Large intestine (tissue), 3 donors: ENCODE measurements at regions not wholly inside any gene's neighbourhood (a gene's known extent, or its start where the extent isn't known, plus 50 kb on each side); places are given as distances from the start of the nearest gene placed in this dataset.

Source experiments
- DNase-seq, 2 donors: peaks; one replicate each; pipeline versions ENCODE4 v3.0.0 to v3.0.0-alpha.2; 2013
- H3K27ac ChIP-seq: one replicate; pipeline ENCODE4 v1.5.1; 2013; ENCODE audit warnings: low read length
- H3K27me3 ChIP-seq: 2 replicates; pipeline ENCODE4 v1.6.1; 2013; ENCODE audit warnings: low read length; ENCODE audit not compliant: control insufficient read depth, insufficient read depth
- H3K36me3 ChIP-seq: 2 replicates; pipeline ENCODE4 v1.6.1; 2013; ENCODE audit warnings: low read length; ENCODE audit not compliant: control insufficient read depth, insufficient read depth
- H3K4me1 ChIP-seq: one replicate; pipeline ENCODE4 v1.6.1; 2013; ENCODE audit warnings: low read length; ENCODE audit not compliant: control insufficient read depth, insufficient read depth
- H3K4me3 ChIP-seq: one replicate; pipeline ENCODE4 v1.5.1; 2013; ENCODE audit warnings: low read length
- H3K9me3 ChIP-seq: one replicate; pipeline ENCODE4 v1.6.1; 2013; ENCODE audit warnings: mild to moderate bottlenecking, low read depth, low read length, moderate library complexity; ENCODE audit not compliant: control insufficient read depth
- WGBS: methylation state at CpG from one replicate; pipeline ENCODE4 v1.1.5; 2013; ENCODE audit warnings: low lambda C conversion rate; ENCODE audit not compliant: insufficient coverage; 5-methylcytosine and 5-hydroxymethylcytosine counted together

GRCh38 chr18:39886136-39886535, 2068.9 kb upstream of the PIK3C3 start:
- Histone ChIP-seq H3K27me3 (no peaks in the 10 kb centered on the region), H3K4me1 (no peaks in the 10 kb centered on the region), H3K9me3 (no peaks in the 10 kb centered on the region), H3K27ac (no peak overlapping the region), H3K4me3 (no peak overlapping the region), H3K36me3 (no peaks in the 10 kb centered on the region)
- WGBS: no CpG with 5 or more reads among the region's 1 CpG
- no peak for DNase-seq

GRCh38 chr18:39872651-39873050, 2082.4 kb upstream of the PIK3C3 start:
- no peak for DNase-seq
- no peaks in the 10 kb centered on the region for H3K36me3 ChIP-seq
- H3K27me3 ChIP-seq: no peaks in the 10 kb centered on the region
- H3K4me3 ChIP-seq: no peak overlapping the region
- no peaks in the 10 kb centered on the region for H3K4me1 ChIP-seq
- no peaks in the 10 kb centered on the region for H3K9me3 ChIP-seq
- no peak overlapping the region for H3K27ac ChIP-seq
- no CpG with 5 or more reads among the region's 1 CpG for WGBS

GRCh38 chr18:39871961-39872360, 2083.1 kb upstream of the PIK3C3 start:
- H3K27ac ChIP-seq: no peak overlapping the region
- no peaks in the 10 kb centered on the region for H3K36me3 ChIP-seq
- H3K27me3 ChIP-seq: no peaks in the 10 kb centered on the region
- H3K4me3 ChIP-seq: no peak overlapping the region
- H3K4me1 ChIP-seq: no peaks in the 10 kb centered on the region
- no peak for DNase-seq
- no peaks in the 10 kb centered on the region for H3K9me3 ChIP-seq
- WGBS: no CpG with 5 or more reads among the region's 3 CpGs

- 100% methylated on average over 1 of the region's 3 CpGs for WGBS
- DNase-seq: no peak
- H3K27me3 ChIP-seq: no peaks in the 10 kb centered on the region
- H3K36me3 ChIP-seq: no peaks in the 10 kb centered on the region
- H3K4me1 ChIP-seq: no peaks in the 10 kb centered on the region
- H3K9me3 ChIP-seq: no peaks in the 10 kb centered on the region
- no peak overlapping the region for H3K4me3 ChIP-seq
- no peak overlapping the region for H3K27ac ChIP-seq
These were observed 2084.4 kb upstream of the PIK3C3 start for GRCh38 chr18:39870591-39870990.

GRCh38 chr18:39863916-39864315, 2091.1 kb upstream of the PIK3C3 start:
- Histone ChIP-seq H3K36me3 (no peaks in the 10 kb centered on the region), H3K9me3 (no peaks in the 10 kb centered on the region), H3K4me1 (no peaks in the 10 kb centered on the region), H3K27me3 (no peaks in the 10 kb centered on the region), H3K4me3 (no peak overlapping the region), H3K27ac (no peak overlapping the region)
- WGBS: 60% methylated on average over 1 of the region's 2 CpGs
- DNase-seq: no peak

- H3K27ac ChIP-seq: no peak overlapping the region
- no peak for DNase-seq
- H3K36me3 ChIP-seq: no peaks in the 10 kb centered on the region
- WGBS: no CpG with 5 or more reads among the region's 2 CpGs
- no peak overlapping the region for H3K4me3 ChIP-seq
- no peaks in the 10 kb centered on the region for H3K4me1 ChIP-seq
- H3K9me3 ChIP-seq: no peaks in the 10 kb centered on the region
- H3K27me3 ChIP-seq: no peaks in the 10 kb centered on the region
These were observed 2092.7 kb upstream of the PIK3C3 start for GRCh38 chr18:39862341-39862740.

- no peak for DNase-seq
- Histone ChIP-seq H3K27ac (no peak overlapping the region), H3K9me3 (no peaks in the 10 kb centered on the region), H3K27me3 (no peaks in the 10 kb centered on the region), H3K36me3 (no peaks in the 10 kb centered on the region), H3K4me3 (no peak overlapping the region), H3K4me1 (no peaks in the 10 kb centered on the region)
- 90% methylated on average over 1 of the region's 3 CpGs for WGBS
These were observed 2100.7 kb upstream of the PIK3C3 start for GRCh38 chr18:39854291-39854690.

- no peaks in the 10 kb centered on the region for H3K9me3 ChIP-seq
- H3K27ac ChIP-seq: no peak overlapping the region
- H3K4me1 ChIP-seq: no peaks in the 10 kb centered on the region
- H3K36me3 ChIP-seq: no peaks in the 10 kb centered on the region
- H3K4me3 ChIP-seq: no peak overlapping the region
- DNase-seq: peak in 1 of 2 donors; percentile 23
- peaks cover 6% of the 10 kb centered on the region for H3K27me3 ChIP-seq
- WGBS: 100% methylated on average over 1 of the region's 5 CpGs
These were observed 2108.8 kb upstream of the PIK3C3 start for GRCh38 chr18:39846265-39846664.

- H3K36me3 ChIP-seq: no peaks in the 10 kb centered on the region
- no peak overlapping the region for H3K4me3 ChIP-seq
- WGBS: 100% methylated on average over 1 of the region's 1 CpG
- H3K27me3 ChIP-seq: peaks cover 6% of the 10 kb centered on the region
- no peak overlapping the region for H3K27ac ChIP-seq
- DNase-seq: no peak
- peaks cover 6% of the 10 kb centered on the region for H3K4me1 ChIP-seq
- H3K9me3 ChIP-seq: no peaks in the 10 kb centered on the region
These were observed 2109.4 kb upstream of the PIK3C3 start for GRCh38 chr18:39845631-39846030.

- H3K4me3 ChIP-seq: no peak overlapping the region
- WGBS: 80% methylated on average over 1 of the region's 2 CpGs
- H3K9me3 ChIP-seq: no peaks in the 10 kb centered on the region
- H3K27ac ChIP-seq: no peak overlapping the region
- H3K27me3 ChIP-seq: peaks cover 6% of the 10 kb centered on the region
- H3K36me3 ChIP-seq: no peaks in the 10 kb centered on the region
- DNase-seq: no peak
- H3K4me1 ChIP-seq: peaks cover 8% of the 10 kb centered on the region
These were observed 2109.9 kb upstream of the PIK3C3 start for GRCh38 chr18:39845106-39845505.

GRCh38 chr18:39843546-39843945, 2111.5 kb upstream of the PIK3C3 start:
- peaks cover 6% of the 10 kb centered on the region for H3K27me3 ChIP-seq
- H3K9me3 ChIP-seq: no peaks in the 10 kb centered on the region
- peaks cover 8% of the 10 kb centered on the region for H3K4me1 ChIP-seq
- H3K4me3 ChIP-seq: no peak overlapping the region
- H3K27ac ChIP-seq: no peak overlapping the region
- no CpG with 5 or more reads among the region's 4 CpGs for WGBS
- DNase-seq: no peak
- H3K36me3 ChIP-seq: no peaks in the 10 kb centered on the region
